GM19328 (cell line): ENCODE measurements at regions not wholly inside any gene's neighbourhood (a gene's known extent, or its start where the extent isn't known, plus 50 kb on each side); places are given as distances from the start of the nearest gene placed in this dataset.

ENCODE experiments used
- ATAC-seq: cut with Tn5 transposase; IDR thresholded peaks from one replicate; pipeline ENCODE4 v1.9.1; 2021; ENCODE audit warnings: mild to moderate bottlenecking, moderate library complexity; ENCODE audit not compliant: unreplicated experiment

- no peak for ATAC-seq
These were observed 603.1 kb downstream of the NSUN3 start for GRCh38 chr3:94665922-94666321.

GRCh38 chr3:94671078-94671477 is 608.2 kb downstream of the NSUN3 start:
- ATAC-seq: no peak

- ATAC-seq: no peak
These were observed 611.0 kb downstream of the NSUN3 start for GRCh38 chr3:94673876-94674275.

- no peak for ATAC-seq
These were observed 623.3 kb downstream of the NSUN3 start for GRCh38 chr3:94686208-94686607.

GRCh38 chr3:94693997-94694640 is 631.3 kb downstream of the NSUN3 start:
- no peak for ATAC-seq

DNA sequence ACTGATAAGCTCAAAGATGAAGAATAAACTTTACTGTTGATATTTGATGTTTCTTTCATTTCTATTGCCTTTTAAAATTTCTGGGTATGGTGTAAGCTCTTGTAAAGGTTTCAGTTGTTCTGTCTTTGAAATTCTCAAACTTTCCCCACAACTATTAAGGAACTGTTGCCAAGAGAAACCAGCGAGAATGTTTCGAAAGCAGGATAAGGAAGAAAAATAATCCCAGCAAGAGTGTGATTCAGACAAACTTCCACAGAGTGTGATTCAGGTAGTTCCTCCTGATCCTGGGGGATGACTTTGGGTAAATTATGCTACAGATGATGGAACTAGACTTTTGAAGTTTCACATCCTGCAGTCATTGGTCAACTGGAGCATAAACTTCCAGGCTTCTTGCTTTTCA is 632.0 kb downstream of the NSUN3 start:
- ATAC-seq: no peak

DNA sequence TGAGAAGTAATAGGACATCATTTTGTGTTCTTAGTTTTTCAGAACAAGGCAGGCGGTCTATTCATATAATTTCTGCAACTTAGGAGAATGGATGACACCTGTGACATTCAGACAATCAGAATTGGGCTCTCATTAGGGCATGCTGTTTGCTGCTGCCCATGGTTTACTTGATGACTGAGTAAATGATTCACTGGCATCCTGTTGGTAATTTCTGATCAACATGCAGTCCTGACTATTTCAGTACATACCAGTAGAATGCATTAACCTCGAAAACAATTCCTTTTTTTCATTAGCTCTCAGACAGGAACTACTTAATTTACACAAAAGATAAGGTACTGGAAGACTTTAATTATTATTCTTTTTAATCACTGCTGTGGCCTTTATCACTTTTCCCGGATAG is 641.6 kb downstream of the NSUN3 start:
- ATAC-seq: no peak

DNA sequence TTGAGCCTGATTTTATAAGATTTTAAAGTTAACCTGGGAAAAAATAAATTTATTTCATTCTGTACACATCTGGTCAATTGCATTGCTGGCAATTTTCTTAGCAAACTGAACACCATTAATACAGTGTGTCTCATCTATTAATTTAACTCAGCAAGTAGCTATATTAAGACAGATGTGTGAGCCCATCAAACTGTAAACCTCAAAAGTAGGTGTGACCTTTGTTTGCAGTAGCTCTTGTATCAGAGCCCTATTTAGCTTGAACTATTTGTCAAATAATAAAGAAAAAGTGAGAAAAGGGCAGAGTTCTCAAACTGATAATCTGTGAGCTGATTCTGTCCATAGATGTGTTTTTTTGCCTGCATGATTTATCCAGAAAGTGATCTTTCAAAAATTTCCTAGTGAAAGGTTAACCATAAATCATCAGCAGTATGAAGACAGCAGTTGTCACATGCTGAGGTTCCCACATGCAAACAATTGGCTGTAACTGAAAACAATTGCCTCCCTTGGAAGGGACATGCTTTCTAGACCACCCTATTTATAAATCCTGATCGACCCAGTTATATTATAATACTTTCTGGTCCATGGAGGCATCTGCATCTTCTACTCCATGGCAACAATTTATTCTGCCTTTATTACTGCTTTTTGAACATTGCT is 646.5 kb downstream of the NSUN3 start:
- no peak for ATAC-seq

- no peak for ATAC-seq
These were observed 651.3 kb downstream of the NSUN3 start for GRCh38 chr3:94714194-94714593.

DNA sequence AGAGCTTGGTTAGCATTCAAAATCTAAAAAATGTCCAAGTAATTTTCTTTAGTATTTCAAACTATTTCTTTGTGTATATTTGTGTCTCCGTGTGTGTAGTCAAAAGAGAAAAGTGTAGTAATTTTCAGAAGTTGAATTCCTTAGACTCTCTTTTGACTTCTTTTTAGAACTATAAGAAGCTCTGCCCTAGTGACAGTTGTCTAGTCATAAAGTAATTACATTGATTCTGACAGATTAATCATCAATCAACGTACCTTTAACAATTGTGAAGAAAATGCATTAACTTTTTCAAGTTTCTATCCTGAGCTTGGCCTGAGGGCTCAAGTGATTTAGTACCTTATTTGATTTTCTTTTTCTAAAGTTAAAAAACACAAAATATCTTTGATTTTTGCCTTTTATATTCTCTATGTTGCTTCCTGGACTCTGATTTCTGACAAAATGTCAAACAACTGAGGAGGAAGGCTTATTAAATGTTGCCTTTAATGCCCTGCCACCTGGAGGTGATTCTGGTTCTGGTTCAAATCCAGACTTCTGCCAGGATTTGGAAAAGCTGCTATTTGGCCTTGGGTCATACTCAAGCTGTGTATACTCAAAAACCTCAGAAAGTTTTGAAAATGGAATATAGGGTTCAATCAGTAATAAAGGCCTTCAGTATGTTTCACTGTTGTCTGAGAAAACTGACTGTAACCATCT is 653.6 kb downstream of the NSUN3 start:
- no peak for ATAC-seq

DNA sequence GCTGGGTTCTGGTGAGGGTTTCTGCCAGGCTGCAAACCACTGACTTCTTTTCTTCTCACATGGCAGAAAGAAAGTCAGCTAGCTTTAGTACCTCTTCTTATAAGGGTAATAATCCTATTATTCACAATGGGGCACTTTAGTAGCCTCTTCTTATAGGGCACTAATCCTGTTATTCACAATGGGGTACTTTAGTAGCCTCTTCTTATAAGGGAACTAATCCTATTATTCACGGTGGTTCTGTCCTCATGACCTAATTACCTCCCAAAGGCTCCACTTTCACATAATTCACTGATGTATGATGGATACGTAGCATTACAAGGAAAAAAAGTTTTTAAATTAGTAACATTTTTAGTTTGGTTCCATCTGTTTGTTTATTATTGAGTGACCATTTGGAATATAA is 671.3 kb downstream of the NSUN3 start:
- ATAC-seq: no peak

GRCh38 chr3:94735354-94735753 is 672.5 kb downstream of the NSUN3 start:
- ATAC-seq: no peak

DNA sequence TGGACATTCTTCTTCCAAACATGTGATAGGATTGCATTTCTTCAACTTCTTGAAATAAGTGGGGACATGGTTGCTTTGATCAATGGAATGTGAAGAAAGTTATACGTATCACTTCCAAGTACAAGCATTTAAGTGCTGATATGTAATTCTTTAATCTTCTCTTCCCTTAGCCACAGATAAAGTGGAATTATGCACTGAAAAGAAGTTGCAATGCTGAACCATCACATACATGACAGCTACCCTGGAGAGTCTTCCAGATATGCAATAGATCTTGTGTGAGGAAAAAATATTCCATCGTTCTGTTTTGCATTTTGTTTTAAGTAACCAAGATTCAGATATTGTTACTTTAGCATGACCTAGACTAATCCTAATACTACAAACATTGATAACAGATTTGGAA is 674.3 kb downstream of the NSUN3 start:
- no peak for ATAC-seq

GRCh38 chr3:94739420-94739819 is 676.6 kb downstream of the NSUN3 start:
- ATAC-seq: no peak

DNA sequence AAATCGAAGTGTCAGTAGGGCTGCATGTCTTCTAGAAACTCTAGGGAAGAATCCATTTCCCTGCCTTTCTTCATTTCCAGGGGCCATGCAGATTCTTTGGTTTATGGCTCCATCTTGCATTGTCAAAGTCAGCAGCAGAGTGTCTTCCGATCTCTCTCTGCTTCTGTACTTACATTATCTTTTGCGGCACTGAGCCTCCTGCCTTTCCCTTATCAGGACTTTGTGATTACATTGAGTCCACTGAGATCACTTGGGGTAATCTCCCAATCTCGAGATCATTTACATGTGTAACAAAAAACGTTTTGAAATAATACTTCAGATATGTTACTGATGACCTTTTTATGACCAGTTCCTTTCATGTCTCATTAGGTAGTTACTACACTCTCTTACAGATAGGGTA is 695.9 kb downstream of the NSUN3 start:
- ATAC-seq: no peak

GRCh38 chr3:94772402-94772801 is 709.5 kb downstream of the NSUN3 start:
- no peak for ATAC-seq

GRCh38 chr3:94775746-94776145 is 712.9 kb downstream of the NSUN3 start:
- no peak for ATAC-seq

DNA sequence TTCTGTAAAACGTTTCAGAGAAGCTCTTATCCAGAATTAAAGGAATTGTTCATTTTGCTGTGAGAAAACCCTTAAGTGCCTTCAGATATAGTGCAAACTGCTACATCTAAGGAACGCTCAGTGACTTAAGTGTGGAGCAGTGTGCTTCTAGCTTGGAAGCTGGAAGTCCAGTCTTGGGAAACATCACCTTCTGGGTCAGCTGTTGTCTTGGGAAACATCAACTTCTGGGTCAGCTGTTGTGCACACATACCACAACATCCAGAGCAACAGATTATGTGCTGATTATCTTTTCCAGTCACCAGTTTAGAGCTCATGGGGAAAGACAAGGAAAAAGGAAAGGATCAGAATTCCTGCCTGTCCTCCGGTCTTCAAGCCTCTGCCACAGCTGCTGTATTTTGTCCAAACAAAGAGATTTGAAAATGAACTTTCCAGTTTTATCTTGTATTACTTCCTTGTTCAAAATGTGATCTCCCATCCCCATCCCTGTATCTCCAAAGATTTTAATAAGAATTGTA is 713.6 kb downstream of the NSUN3 start:
- no peak for ATAC-seq

DNA sequence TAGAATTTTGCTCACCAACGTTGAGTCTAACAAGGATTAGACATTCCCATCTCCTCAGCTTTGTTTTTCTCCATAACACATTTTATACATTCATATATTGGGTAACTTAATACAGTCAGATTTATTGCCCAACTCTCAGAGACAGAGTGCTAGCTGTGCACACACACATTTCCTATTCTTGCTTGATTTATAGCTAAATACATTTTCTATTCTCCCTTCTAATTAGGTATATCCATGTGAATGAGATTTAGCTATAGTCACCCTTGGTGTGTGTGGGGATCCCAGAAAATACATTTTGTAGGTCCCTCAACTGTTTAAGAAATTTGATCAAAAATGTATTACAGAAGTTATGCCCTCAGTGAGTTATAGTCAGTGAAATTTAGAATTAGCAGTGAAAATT is 715.4 kb downstream of the NSUN3 start:
- ATAC-seq: no peak

GRCh38 chr3:94778814-94779494 is 716.1 kb downstream of the NSUN3 start:
- no peak for ATAC-seq

DNA sequence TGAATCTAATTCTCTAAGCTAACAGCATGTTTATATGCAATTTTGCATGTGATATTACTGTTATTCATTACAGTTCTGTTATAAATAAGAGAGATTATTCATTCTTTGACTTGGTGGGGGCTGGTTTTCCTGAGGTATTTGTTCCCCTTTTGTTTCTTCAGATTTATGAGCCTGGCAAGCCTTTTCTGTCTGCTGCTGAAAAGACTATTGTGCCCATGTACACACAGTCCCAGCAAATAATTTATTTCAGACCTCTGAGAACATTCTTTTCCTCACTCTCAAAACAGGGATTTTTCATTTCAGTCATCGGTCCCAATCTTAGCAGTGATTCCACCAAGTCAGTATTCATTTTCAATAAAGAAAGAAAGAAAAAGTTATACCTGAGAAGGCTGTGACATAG is 716.8 kb downstream of the NSUN3 start:
- no peak for ATAC-seq

- no peak for ATAC-seq
These were observed 721.4 kb downstream of the NSUN3 start for GRCh38 chr3:94784274-94784673.
